ENCODE measurements at regions not wholly inside any gene's neighbourhood (a gene's known extent, or its start where the extent isn't known, plus 50 kb on each side); places are given as distances from the start of the nearest gene placed in this dataset.

GRCh38 chr4:123217664-123218063 is 178.9 kb upstream of the SPRY1 start:
- H3K36me3 ChIP-seq (ENCODE audit: insufficient read depth, low read length): no peaks in the 10 kb centered on the region
- Mint-ChIP-seq H3K27ac (no peak overlapping the region), H3K27me3 (no peaks in the 10 kb centered on the region), H3K4me1 (ENCODE audit: low read depth) (no peaks in the 10 kb centered on the region), H3K4me3 (no peak overlapping the region), H3K9me3 (no peaks in the 10 kb centered on the region), H3K36me3 (ENCODE audit: low read depth) (peaks cover 24% of the 10 kb centered on the region)
- DNase-seq (no peak), ATAC-seq (ENCODE audit: poor library complexity) (no peak)
- H3K4me1 ChIP-seq (ENCODE audit: insufficient read depth, low read length): no peaks in the 10 kb centered on the region
- H3K9me3 ChIP-seq (ENCODE audit: control insufficient read depth in 1 of 2, insufficient read depth in 1 of 2, low read length in 2 of 2): no peaks in the 10 kb centered on the region
- H3K27ac ChIP-seq (ENCODE audit: low read depth in 1 of 2, low read length in 2 of 2): no peak overlapping the region
- intact Hi-C loops (cut with DNase I, micrococcal nuclease): no loop called here
- CTCF ChIA-PET: no interaction called here
- POLR2A ChIA-PET: no interaction called here
- TF ChIP-seq CTCF (IDR thresholded peaks at IDR 0.05): no peak
- H3K27me3 ChIP-seq (ENCODE audit: control insufficient read depth in 1 of 2, insufficient read depth in 2 of 2, low read length in 2 of 2): no peaks in the 10 kb centered on the region
- H3K4me3 ChIP-seq (ENCODE audit: low read length): no peak overlapping the region

- H3K36me3 Mint-ChIP-seq (ENCODE audit: low read depth): peaks cover 38% of the 10 kb centered on the region
- ATAC-seq (ENCODE audit: poor library complexity) (no peak), DNase-seq (no peak)
- no peak overlapping the region for H3K27ac ChIP-seq (ENCODE audit: low read depth in 1 of 2, low read length in 2 of 2)
- intact Hi-C loops (cut with DNase I, micrococcal nuclease): no loop called here
- H3K27ac Mint-ChIP-seq: no peak overlapping the region
- ChIA-PET CTCF (no interaction called here), POLR2A (no interaction called here)
- no peaks in the 10 kb centered on the region for H3K9me3 ChIP-seq (ENCODE audit: control insufficient read depth in 1 of 2, insufficient read depth in 1 of 2, low read length in 2 of 2)
- no peak overlapping the region for H3K4me3 ChIP-seq (ENCODE audit: low read length)
- no peaks in the 10 kb centered on the region for H3K27me3 Mint-ChIP-seq
- no peak for TF ChIP-seq CTCF (IDR thresholded peaks at IDR 0.05)
- H3K9me3 Mint-ChIP-seq: peaks cover 2% of the 10 kb centered on the region
- H3K4me3 Mint-ChIP-seq: no peak overlapping the region
- no peaks in the 10 kb centered on the region for H3K4me1 ChIP-seq (ENCODE audit: insufficient read depth, low read length)
- H3K36me3 ChIP-seq (ENCODE audit: insufficient read depth, low read length): no peaks in the 10 kb centered on the region
- H3K4me1 Mint-ChIP-seq (ENCODE audit: low read depth): no peaks in the 10 kb centered on the region
- H3K27me3 ChIP-seq (ENCODE audit: control insufficient read depth in 1 of 2, insufficient read depth in 2 of 2, low read length in 2 of 2): no peaks in the 10 kb centered on the region
Observed at GRCh38 chr4:123218981-123219380, 177.6 kb upstream of the SPRY1 start.

GRCh38 chr4:123229286-123229685 is 167.3 kb upstream of the SPRY1 start:
- POLR2A ChIA-PET: no interaction called here
- ATAC-seq (ENCODE audit: poor library complexity) (no peak), DNase-seq (no peak)
- Histone ChIP-seq H3K27me3 (ENCODE audit: control insufficient read depth in 1 of 2, insufficient read depth in 2 of 2, low read length in 2 of 2) (no peaks in the 10 kb centered on the region), H3K27ac (ENCODE audit: low read depth in 1 of 2, low read length in 2 of 2) (no peak overlapping the region), H3K9me3 (ENCODE audit: control insufficient read depth in 1 of 2, insufficient read depth in 1 of 2, low read length in 2 of 2) (no peaks in the 10 kb centered on the region), H3K4me3 (ENCODE audit: low read length) (no peak overlapping the region), H3K36me3 (ENCODE audit: insufficient read depth, low read length) (no peaks in the 10 kb centered on the region), H3K4me1 (ENCODE audit: insufficient read depth, low read length) (no peaks in the 10 kb centered on the region)
- CTCF ChIA-PET: no interaction called here
- no peak for TF ChIP-seq CTCF (IDR thresholded peaks at IDR 0.05)
- H3K27me3 Mint-ChIP-seq: no peaks in the 10 kb centered on the region
- intact Hi-C loops (cut with DNase I, micrococcal nuclease): no loop called here
- no peaks in the 10 kb centered on the region for H3K4me1 Mint-ChIP-seq (ENCODE audit: low read depth)
- no peak overlapping the region for H3K27ac Mint-ChIP-seq
- peaks cover 63% of the 10 kb centered on the region for H3K36me3 Mint-ChIP-seq (ENCODE audit: low read depth)
- no peaks in the 10 kb centered on the region for H3K9me3 Mint-ChIP-seq
- H3K4me3 Mint-ChIP-seq: no peak overlapping the region
